GM10248 (cell line): ENCODE measurements at regions not wholly inside any gene's neighbourhood (a gene's known extent, or its start where the extent isn't known, plus 50 kb on each side); places are given as distances from the start of the nearest gene placed in this dataset.
"Not testable (repeated sequence)": the region's sequence is repeated elsewhere in the genome, so short reads cannot be mapped to it uniquely, and the experiment has no call there.

Experiments used
- CTCF ChIA-PET: fragments of 300-600 bp; sonication (Branson Sonifier 250); formaldehyde crosslinking; extraction: SDS; loops from one replicate; lab custom pipeline; 2021; ENCODE audit warnings: antibody characterized with exemption; lab: Yijun Ruan, JAX
- POLR2A ChIA-PET: fragments of 350-650 bp; sonication (Branson Sonifier 250); formaldehyde crosslinking; extraction: SDS; loops from one replicate; lab custom pipeline; 2020; ENCODE audit warnings: antibody characterized with exemption; lab: Yijun Ruan, JAX
- DNase-seq: peaks from one replicate; pipeline ENCODE4 v3.0.0; 2012; ENCODE audit errors: extremely low spot score
- TF ChIP-seq, protein P1 (sequence below): IDR thresholded peaks from 2 replicates; pipeline ENCODE4 v1.5.1; 2012; ENCODE audit warnings: mild to moderate bottlenecking, low read depth; ENCODE audit errors: extremely low read depth, missing control alignments, control extremely low read depth

DNA sequence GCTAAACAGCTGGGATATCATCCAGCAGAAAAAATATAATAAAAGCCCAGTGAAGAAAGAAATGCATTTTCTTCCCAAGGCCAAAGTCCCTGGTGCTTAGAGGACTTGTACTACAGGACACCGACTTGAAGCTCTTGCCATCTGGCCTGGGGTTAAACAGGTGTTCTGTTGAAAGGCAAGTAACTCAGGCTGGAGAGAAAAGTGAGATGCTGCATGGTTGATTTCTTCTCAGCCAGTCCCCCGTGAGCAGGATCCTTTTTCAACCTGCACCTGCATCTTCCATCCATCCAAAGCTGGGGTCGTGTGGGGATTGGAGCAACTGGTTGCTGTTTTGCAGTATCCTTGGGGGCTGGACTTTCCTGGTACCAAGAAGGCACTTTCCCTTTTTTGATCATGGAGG, 146.1 kb upstream of the RPS23 start:
- POLR2A ChIA-PET, result no interaction called here
- TF ChIP-seq, protein P1, sequence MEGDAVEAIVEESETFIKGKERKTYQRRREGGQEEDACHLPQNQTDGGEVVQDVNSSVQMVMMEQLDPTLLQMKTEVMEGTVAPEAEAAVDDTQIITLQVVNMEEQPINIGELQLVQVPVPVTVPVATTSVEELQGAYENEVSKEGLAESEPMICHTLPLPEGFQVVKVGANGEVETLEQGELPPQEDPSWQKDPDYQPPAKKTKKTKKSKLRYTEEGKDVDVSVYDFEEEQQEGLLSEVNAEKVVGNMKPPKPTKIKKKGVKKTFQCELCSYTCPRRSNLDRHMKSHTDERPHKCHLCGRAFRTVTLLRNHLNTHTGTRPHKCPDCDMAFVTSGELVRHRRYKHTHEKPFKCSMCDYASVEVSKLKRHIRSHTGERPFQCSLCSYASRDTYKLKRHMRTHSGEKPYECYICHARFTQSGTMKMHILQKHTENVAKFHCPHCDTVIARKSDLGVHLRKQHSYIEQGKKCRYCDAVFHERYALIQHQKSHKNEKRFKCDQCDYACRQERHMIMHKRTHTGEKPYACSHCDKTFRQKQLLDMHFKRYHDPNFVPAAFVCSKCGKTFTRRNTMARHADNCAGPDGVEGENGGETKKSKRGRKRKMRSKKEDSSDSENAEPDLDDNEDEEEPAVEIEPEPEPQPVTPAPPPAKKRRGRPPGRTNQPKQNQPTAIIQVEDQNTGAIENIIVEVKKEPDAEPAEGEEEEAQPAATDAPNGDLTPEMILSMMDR, result no peak
- no peak for DNase-seq
- CTCF ChIA-PET, result interaction anchor here (1.0 to 1.8 kb wide), 2 partner anchors 11 to 15 kb away, joined by 4 to 6 read pairs; no protein-coding TSS in a partner anchor

- ChIA-PET CTCF (no interaction called here), POLR2A (no interaction called here)
- DNase-seq, result no peak
- TF ChIP-seq, protein P1, result no peak
Measured at GRCh38 chr5:82422751-82423181, 144.6 kb upstream of the RPS23 start.

DNA sequence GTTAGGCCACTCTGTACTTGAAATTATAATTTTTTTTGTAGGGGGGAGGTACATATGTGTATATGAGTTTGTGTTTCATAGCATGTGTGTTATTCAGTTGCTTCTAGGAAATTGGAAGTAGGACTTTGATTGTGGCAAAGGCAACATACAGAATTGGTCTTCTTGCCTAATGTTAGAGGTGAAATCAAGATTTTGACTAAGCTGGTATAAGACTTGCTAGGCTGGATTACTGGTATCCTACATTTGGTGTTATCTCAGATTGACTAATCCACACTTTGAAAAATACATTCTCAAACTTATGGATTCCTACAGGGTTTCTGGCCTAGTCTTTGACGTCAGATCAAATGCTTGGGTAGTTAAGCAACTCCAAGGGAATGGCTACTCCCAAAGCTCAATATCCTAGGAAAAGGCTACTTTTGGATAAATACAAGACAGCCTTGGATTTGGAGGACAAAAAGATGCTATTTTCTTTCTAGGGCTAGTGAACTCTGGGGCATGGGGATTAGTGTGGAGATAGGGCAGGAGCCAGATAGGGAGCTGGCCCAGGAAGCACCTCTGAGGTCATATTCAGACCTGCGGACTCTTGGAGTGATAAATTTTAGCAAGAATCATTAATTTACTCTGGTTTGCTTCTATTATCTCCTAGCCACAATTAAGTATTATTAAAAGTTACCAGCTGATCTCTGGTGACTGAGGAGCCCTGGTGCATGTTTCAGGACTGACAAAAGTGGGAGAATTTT, 144.0 kb upstream of the RPS23 start:
- ChIA-PET CTCF (no interaction called here), POLR2A (no interaction called here)
- no peak for DNase-seq
- TF ChIP-seq, protein P1, result no peak

DNA sequence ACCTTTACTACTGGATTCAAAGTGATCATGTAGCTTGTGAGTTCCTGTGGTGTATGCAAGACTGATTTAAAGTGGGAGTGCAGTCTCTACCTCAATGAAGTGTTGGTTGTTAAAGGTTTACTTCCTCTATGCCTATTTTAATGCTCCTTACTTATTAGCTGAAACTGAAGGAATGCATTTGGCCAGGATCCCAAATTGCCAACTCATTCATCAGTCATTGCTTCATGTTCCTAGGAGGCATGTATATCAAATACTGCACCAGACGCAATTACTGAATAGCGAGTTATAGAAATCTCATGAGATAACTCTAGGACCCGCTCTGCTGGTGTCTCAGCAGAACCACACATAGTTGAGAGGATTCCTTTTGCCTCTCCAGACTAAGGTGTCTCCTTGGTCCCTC, 143.0 kb upstream of the RPS23 start:
- TF ChIP-seq, protein P1, result no peak
- DNase-seq, result no peak
- POLR2A ChIA-PET, result no interaction called here
- CTCF ChIA-PET, result no interaction called here

GRCh38 chr5:82420524-82420923, 142.4 kb upstream of the RPS23 start:
- DNase-seq, POLR2A ChIA-PET: not testable (repeated sequence)
- CTCF ChIA-PET, result interaction anchor here (0.9 kb wide), 1 partner anchor 12 kb away, joined by 3 read pairs; no protein-coding TSS in a partner anchor

GRCh38 chr5:82419559-82420332, 141.6 kb upstream of the RPS23 start:
- CTCF ChIA-PET, result interaction anchor here (0.9 to 1.0 kb wide), 2 partner anchors 11 to 33 kb away, joined by 3 read pairs; no protein-coding TSS in a partner anchor
- TF ChIP-seq, protein P1, result no peak
- no peak for DNase-seq
- POLR2A ChIA-PET, result no interaction called here

GRCh38 chr5:82418608-82418950, 140.4 kb upstream of the RPS23 start:
- ChIA-PET POLR2A (no interaction called here), CTCF (no interaction called here)
- no peak for DNase-seq
- TF ChIP-seq, protein P1, result no peak
